Spinal cord (tissue), 9 donors: ENCODE measurements at regions not wholly inside any gene's neighbourhood (a gene's known extent, or its start where the extent isn't known, plus 50 kb on each side); places are given as distances from the start of the nearest gene placed in this dataset.
"Not testable (repeated sequence)": the region's sequence is repeated elsewhere in the genome, so short reads cannot be mapped to it uniquely, and the experiment has no call there.

Experiments used
- DNase-seq, 6 donors: peaks; one replicate each; pipeline versions ENCODE4 v3.0.0 to v3.0.0-alpha.2; 2013 to 2015; ENCODE audit warnings: low spot score in 6 of 6, low read depth in 4 of 6
- H3K27ac ChIP-seq: one replicate; pipeline ENCODE4 v1.5.1; 2013; ENCODE audit warnings: low read depth, low read length, control low read depth
- H3K27me3 ChIP-seq: one replicate; pipeline ENCODE4 v1.6.1; 2013; ENCODE audit warnings: low read length; ENCODE audit not compliant: control insufficient read depth, insufficient read depth
- H3K36me3 ChIP-seq: one replicate; pipeline ENCODE4 v1.6.1; 2013; ENCODE audit warnings: low read length; ENCODE audit not compliant: control insufficient read depth, insufficient read depth
- H3K4me1 ChIP-seq: one replicate; pipeline ENCODE4 v1.6.1; 2013; ENCODE audit warnings: low read length; ENCODE audit not compliant: control insufficient read depth, insufficient read depth
- H3K4me3 ChIP-seq: one replicate; pipeline ENCODE4 v1.5.1; 2013; ENCODE audit warnings: low read depth, low read length, control low read depth
- H3K9me3 ChIP-seq: one replicate; pipeline ENCODE4 v1.6.1; 2013; ENCODE audit warnings: low read length; ENCODE audit not compliant: control insufficient read depth, insufficient read depth
- WGBS: methylation state at CpG from one replicate; pipeline ENCODE4 v1.1.5; 2013; ENCODE audit warnings: missing lambda C conversion rate; ENCODE audit not compliant: insufficient coverage; 5-methylcytosine and 5-hydroxymethylcytosine counted together
- donor health status: healthy.

DNA sequence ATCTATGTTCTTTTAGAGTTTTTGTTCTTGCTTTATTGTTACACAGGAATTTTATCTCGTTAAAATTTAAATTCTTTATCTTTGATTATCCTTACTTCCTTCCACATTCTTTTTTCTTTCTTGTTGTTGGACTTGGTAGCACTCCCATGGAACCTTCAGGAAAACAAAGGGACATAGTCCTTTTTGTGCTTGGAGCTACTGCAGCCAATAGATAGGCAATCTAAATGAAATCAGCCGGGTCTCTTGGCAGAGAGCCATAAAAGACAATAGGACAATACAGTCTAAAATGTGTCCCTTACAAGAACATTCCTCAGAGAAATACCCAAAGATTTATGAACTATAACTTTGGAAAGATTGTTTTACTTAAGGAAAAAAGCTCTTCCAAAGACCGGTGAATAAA lies 548.1 kb upstream of the C9orf72 start:
- DNase-seq, result peak in 2 of 6 donors; percentile 44 to 65
- no peaks in the 10 kb centered on the region for H3K27me3 ChIP-seq
- H3K27ac ChIP-seq, result no peak overlapping the region
- no CpG with 5 or more reads among the region's 3 CpGs for WGBS
- H3K36me3 ChIP-seq, result no peaks in the 10 kb centered on the region
- no peak overlapping the region for H3K4me3 ChIP-seq
- no peaks in the 10 kb centered on the region for H3K9me3 ChIP-seq
- no peaks in the 10 kb centered on the region for H3K4me1 ChIP-seq

DNA sequence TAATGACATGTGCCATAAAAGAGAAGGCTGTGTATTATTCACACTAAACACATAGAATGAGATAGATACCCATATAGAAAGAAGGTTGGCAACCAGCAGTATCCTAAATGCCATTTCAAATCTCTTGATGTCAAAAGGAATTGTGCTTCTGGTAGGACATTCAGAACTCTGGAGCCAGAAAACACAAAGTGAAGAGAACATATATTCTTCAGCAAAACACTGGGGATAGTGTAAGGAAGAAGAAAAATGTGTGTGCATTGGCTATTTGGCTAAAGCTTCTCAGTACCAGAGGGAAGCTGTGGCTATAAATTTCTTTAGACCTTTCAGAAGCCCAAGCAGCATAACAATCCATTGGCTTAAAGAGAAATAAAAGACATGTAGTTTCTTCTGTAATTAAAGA lies 551.6 kb upstream of the C9orf72 start:
- peak in 3 of 6 donors; percentile 52 to 80 (median 70) for DNase-seq
- H3K27me3 ChIP-seq, result no peaks in the 10 kb centered on the region
- no peak overlapping the region for H3K4me3 ChIP-seq
- H3K9me3 ChIP-seq, result no peaks in the 10 kb centered on the region
- peak overlapping the region; percentile 35 for H3K27ac ChIP-seq
- H3K36me3 ChIP-seq, result no peaks in the 10 kb centered on the region
- no peaks in the 10 kb centered on the region for H3K4me1 ChIP-seq

DNA sequence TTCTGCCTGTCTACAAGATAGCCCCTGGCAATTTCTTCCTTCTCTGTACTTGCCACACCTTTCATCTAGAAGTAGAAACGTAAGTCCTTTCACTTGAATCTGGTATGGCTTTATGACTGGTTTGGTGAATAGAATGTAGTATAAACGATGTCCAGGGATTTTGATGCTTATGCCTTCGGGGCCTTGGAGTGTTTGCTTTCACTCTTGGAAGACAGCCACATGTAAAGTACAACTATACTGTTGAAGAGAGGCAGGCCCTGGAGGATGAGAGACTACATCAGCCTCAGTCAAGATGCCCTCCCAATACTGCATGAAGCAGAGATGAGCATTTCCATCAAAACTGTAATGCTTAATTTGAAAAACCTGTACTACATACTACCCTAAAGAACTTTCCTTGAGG lies 553.8 kb upstream of the C9orf72 start:
- H3K4me3 ChIP-seq, result no peak overlapping the region

GRCh38 chr9:28134446-28134976 lies 561.2 kb upstream of the C9orf72 start:
- Histone ChIP-seq H3K4me1 (no peaks in the 10 kb centered on the region), H3K27me3 (no peaks in the 10 kb centered on the region), H3K4me3 (no peak overlapping the region), H3K36me3 (no peaks in the 10 kb centered on the region), H3K27ac (no peak overlapping the region), H3K9me3 (no peaks in the 10 kb centered on the region)
- DNase-seq, result peak in 2 of 6 donors; percentile 7 to 43
- 45% methylated on average over 5 of the region's 8 CpGs for WGBS

More for the DNA sequence above, 553.8 kb upstream of the C9orf72 start:
- Histone ChIP-seq H3K27ac (no peak overlapping the region), H3K36me3 (no peaks in the 10 kb centered on the region), H3K27me3 (no peaks in the 10 kb centered on the region), H3K4me1 (no peaks in the 10 kb centered on the region), H3K9me3 (no peaks in the 10 kb centered on the region)
- 67% methylated on average over 1 of the region's 3 CpGs for WGBS
- DNase-seq, result no peak

- Histone ChIP-seq H3K4me3 (no peak overlapping the region), H3K9me3 (no peaks in the 10 kb centered on the region), H3K27me3 (no peaks in the 10 kb centered on the region), H3K36me3 (no peaks in the 10 kb centered on the region), H3K27ac (no peak overlapping the region), H3K4me1 (no peaks in the 10 kb centered on the region)
- no CpG with 5 or more reads among the region's 2 CpGs for WGBS
- no peak for DNase-seq
Observed at GRCh38 chr9:28135549-28135948, 562.3 kb upstream of the C9orf72 start.

DNA sequence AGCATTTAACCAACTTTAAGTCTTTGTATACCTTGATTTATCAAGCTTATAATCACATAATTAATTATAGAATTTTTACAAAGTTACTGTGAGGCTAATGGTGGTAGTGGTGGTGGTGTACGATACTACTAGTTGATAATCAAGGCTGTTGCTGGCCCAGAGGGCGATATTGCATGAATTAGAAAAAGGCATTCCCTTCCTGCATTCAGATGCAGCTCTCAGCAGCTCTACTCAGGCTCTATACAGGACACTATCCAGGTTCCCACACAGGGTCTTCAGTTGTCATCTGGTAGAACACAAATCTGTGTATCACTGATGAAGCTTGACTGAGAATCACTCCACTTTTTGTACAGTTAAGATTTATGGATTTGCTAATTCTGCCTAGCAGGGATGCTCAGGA lies 562.8 kb upstream of the C9orf72 start:
- H3K27me3 ChIP-seq, result no peaks in the 10 kb centered on the region
- no peaks in the 10 kb centered on the region for H3K9me3 ChIP-seq
- H3K27ac ChIP-seq, result no peak overlapping the region
- 100% methylated on average over 2 of the region's 2 CpGs for WGBS
- H3K4me3 ChIP-seq, result no peak overlapping the region
- H3K4me1 ChIP-seq, result no peaks in the 10 kb centered on the region
- H3K36me3 ChIP-seq, result no peaks in the 10 kb centered on the region
- no peak for DNase-seq

DNA sequence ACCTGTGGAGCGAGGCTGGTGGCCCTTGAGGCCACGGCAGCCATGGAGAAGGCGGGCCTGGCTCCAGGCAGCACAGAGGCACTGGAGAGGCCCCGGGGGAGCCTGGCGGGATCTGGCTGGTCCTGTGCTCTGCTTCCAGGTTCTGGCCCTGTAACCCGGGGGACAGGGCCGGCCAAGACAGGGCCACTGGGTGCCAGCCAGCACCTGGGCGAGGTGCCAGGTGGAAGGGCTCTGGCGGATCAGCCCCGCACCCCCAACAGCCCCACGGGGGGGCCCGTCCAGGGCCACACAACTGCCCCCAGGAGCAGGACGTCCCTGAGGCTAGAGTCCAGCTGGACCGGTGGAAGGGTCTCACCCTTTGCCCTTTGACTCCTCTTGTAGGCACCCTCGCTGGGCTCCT lies 574.1 kb upstream of the C9orf72 start:
- 92% methylated on average over 11 of the region's 15 CpGs for WGBS
- not testable (repeated sequence) for H3K4me3 ChIP-seq, DNase-seq, H3K27ac ChIP-seq, H3K9me3 ChIP-seq, H3K27me3 ChIP-seq, H3K36me3 ChIP-seq, H3K4me1 ChIP-seq

DNA sequence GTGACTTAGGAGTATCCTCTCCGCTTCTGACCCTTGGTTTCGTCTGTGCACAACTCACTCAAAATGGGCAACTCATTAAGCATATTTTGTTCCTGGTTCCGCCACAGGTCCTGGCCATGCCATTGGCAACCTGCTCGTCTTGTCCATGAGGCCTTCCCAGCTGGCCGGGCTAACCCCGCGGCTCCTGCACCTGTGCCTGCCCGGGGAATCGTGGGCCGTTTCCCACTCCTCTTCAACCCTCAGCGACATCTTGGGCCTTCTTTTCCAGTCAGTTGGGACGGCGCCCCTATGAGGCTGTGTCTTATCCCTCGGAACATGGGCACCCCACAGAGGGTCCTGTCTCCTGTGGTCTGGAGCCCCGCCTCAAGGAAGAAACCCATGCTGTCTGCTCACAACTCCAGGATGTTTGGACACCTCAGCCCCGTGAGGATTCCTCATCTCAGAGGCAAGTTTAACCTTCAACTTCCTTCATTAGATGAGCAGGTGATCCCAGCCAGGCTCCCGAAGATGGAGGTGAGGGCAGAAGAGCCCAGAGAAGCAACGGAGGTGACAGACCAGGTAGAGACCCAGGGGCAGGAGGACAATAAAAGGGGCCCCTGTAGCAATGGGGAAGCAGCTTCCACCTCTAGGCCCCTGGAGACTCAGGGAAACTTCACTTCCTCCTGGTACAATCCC lies 574.8 kb upstream of the C9orf72 start:
- not testable (repeated sequence) for H3K9me3 ChIP-seq, H3K4me3 ChIP-seq, H3K27ac ChIP-seq, DNase-seq, H3K4me1 ChIP-seq, H3K27me3 ChIP-seq, H3K36me3 ChIP-seq
- WGBS, result 97% methylated on average over 15 of the region's 18 CpGs

DNA sequence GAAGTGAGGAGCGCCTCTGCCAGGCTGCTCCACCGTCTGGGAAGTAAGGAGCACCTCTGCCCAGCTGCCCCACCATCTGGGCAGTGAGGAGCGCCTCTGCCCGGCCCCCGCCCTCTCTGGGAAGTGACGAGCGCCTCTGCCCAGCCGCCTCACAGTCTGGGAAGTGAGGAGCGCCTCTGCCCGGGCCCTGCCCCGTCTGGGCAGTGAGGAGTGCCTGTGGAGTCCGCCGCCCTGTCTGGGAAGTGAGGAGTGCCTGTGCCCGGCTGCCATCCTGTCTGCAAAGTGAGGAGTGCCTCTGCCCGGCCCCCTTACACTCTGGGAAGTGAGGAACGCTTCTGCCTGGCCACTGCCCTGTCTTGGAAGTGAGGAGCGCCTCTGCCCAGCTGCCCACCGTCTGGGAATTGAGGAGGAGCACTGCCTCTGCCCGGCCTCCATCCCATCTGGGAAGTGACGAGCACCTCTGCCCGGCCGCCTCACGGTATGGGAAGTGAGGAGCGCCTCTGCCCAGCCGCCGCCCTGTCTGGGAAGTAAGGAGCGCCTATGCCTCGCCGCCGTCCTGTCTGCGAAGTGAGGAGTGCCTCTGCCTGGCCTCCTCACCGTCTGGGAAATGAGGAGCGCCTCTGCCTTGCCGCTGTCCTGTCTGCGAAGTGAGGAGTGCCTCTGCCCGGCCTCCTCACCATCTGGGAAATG lies 576.2 kb upstream of the C9orf72 start:
- H3K27me3 ChIP-seq, H3K4me1 ChIP-seq, DNase-seq, H3K36me3 ChIP-seq, H3K4me3 ChIP-seq, H3K27ac ChIP-seq, H3K9me3 ChIP-seq: not testable (repeated sequence)
- 86% methylated on average over 25 of the region's 36 CpGs for WGBS

GRCh38 chr9:28155067-28155466 lies 581.8 kb upstream of the C9orf72 start:
- Histone ChIP-seq H3K9me3 (no peaks in the 10 kb centered on the region), H3K36me3 (no peaks in the 10 kb centered on the region), H3K4me3 (no peak overlapping the region), H3K27ac (no peak overlapping the region), H3K4me1 (no peaks in the 10 kb centered on the region), H3K27me3 (no peaks in the 10 kb centered on the region)
- DNase-seq, result peak in 1 of 6 donors; percentile 21
